ENCODE measurements at regions not wholly inside any gene's neighbourhood (a gene's known extent, or its start where the extent isn't known, plus 50 kb on each side); places are given as distances from the start of the nearest gene placed in this dataset.
"Not testable (repeated sequence)": the region's sequence is repeated elsewhere in the genome, so short reads cannot be mapped to it uniquely, and the experiment has no call there.

DNA sequence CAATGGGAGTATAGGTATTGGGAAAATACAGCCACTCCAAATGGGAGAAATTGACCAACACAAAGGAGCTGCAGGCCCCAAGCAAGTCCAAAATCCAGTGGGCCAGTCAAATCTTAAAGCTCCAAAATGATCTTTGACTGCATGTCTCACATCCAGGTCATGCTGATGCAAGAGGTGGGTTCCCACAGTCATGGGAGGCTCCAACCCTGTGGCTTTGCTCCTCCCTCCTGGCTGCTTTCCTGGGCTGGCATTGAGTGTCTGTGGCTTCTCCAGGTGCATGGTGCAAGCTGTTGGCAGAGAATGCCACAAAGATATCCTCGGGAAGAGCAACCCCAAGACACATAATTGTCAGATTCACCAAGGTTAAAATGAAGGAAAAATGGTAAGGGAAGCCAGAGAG is 80.8 kb downstream of the IGLL5 start:
- ATAC-seq (ENCODE audit: low FRiP score in 2 of 2) = no peak
- WGBS, 2 donors = 58 to 62% methylated on average over 1 of the region's 1 CpG
- no peaks in the 10 kb centered on the region for H3K36me3 ChIP-seq
- no peaks in the 10 kb centered on the region for H3K4me1 ChIP-seq
- no peak overlapping the region for H3K4me3 ChIP-seq
- H3K27me3 ChIP-seq = no peaks in the 10 kb centered on the region
- DNase-seq = no peak
- H3K27ac ChIP-seq = no peak overlapping the region
- H3K9me3 ChIP-seq = peaks cover 0 to 5% (median 3%) of the 10 kb centered on the region in 4 donors
- TF ChIP-seq EP300 (IDR thresholded peaks at IDR 0.05) (no peak), POLR2AphosphoS5 (IDR thresholded peaks at IDR 0.05) (no peak), POLR2A (IDR thresholded peaks at IDR 0.05) (no peak)
- TF ChIP-seq, protein P1, sequence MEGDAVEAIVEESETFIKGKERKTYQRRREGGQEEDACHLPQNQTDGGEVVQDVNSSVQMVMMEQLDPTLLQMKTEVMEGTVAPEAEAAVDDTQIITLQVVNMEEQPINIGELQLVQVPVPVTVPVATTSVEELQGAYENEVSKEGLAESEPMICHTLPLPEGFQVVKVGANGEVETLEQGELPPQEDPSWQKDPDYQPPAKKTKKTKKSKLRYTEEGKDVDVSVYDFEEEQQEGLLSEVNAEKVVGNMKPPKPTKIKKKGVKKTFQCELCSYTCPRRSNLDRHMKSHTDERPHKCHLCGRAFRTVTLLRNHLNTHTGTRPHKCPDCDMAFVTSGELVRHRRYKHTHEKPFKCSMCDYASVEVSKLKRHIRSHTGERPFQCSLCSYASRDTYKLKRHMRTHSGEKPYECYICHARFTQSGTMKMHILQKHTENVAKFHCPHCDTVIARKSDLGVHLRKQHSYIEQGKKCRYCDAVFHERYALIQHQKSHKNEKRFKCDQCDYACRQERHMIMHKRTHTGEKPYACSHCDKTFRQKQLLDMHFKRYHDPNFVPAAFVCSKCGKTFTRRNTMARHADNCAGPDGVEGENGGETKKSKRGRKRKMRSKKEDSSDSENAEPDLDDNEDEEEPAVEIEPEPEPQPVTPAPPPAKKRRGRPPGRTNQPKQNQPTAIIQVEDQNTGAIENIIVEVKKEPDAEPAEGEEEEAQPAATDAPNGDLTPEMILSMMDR (IDR thresholded peaks at IDR 0.05) = no peak

DNA sequence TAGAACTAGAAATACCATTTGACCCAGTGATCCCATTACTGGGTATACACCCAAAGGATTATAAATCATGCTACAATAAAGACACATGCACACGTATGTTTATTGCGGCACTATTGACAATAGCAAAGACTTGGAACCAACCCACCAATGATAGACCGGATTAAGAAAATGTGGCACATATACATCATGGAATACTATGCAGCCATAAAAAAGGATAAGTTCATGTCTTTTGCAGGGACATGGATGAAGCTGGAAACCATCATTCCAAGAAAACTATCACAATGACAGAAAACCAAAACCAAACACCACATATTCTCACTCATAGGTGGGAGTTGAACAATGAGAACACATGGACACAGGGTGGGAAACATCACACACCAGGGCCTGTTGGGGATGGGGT is 85.0 kb downstream of the IGLL5 start:
- WGBS, 2 donors = 93 to 97% methylated on average over 3 of the region's 3 CpGs

DNA sequence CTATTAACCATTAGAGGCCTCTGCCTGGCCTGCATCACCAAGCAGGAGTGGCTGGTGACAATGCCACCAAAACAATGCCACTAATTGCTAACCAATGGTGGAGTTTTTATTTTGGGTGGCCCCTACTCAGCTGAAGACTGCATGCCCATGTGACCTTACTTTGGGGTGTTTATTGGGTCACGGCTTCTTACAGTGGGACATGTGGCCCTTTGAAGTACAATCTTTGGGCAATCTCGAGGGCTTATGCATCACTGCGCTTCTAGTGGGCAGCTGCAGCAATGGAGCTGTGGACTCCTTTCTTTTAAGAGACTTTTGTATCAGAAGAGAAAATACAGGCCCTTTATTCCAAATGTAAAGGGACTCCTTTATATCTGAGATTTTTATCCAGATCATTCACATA is 85.7 kb downstream of the IGLL5 start:
- Histone ChIP-seq H3K27me3 (no peaks in the 10 kb centered on the region), H3K9me3 (no peaks in the 10 kb centered on the region), H3K36me3 (no peaks in the 10 kb centered on the region), H3K4me3 (no peak overlapping the region), H3K27ac (no peak overlapping the region), H3K4me1 (no peaks in the 10 kb centered on the region)
- 82 to 94% methylated on average over 3 of the region's 3 CpGs for WGBS, 2 donors
- ATAC-seq (ENCODE audit: low FRiP score in 2 of 2) (no peak), DNase-seq (no peak)
- TF ChIP-seq, protein P1 (IDR thresholded peaks at IDR 0.05) = no peak
- no peak for TF ChIP-seq POLR2AphosphoS5 (IDR thresholded peaks at IDR 0.05)
- no peak for TF ChIP-seq POLR2A (IDR thresholded peaks at IDR 0.05)
- TF ChIP-seq EP300 (IDR thresholded peaks at IDR 0.05) = no peak

More for the DNA sequence above, 85.0 kb downstream of the IGLL5 start:
- H3K9me3 ChIP-seq; ATAC-seq (ENCODE audit: low FRiP score in 2 of 2); DNase-seq; H3K27ac ChIP-seq; H3K27me3 ChIP-seq; H3K36me3 ChIP-seq; H3K4me1 ChIP-seq; H3K4me3 ChIP-seq: not testable (repeated sequence)

DNA sequence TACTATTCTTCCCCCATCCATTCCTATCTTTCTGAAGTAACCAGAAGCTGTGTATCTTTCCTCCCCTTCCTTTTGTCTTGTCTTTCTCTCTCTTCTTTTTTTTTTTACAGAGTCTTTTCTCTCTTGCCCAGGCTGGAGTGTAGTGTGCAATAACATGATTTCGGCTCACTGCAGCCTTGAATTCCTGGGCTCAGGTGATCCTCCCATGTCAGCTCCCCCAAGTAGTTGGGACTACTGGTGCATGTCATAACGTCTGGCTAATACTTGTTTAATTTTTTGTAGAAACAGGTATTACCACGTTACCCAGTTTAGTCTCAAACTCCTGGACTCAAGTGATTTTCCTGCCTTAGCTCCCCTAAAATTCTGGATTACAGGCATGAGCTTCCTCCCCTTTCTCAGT is 86.5 kb downstream of the IGLL5 start:
- 47 to 51% methylated on average over 3 of the region's 3 CpGs for WGBS, 2 donors
- Histone ChIP-seq H3K27ac (no peak overlapping the region), H3K4me1 (no peaks in the 10 kb centered on the region), H3K4me3 (no peak overlapping the region), H3K9me3 (no peaks in the 10 kb centered on the region), H3K27me3 (no peaks in the 10 kb centered on the region), H3K36me3 (no peaks in the 10 kb centered on the region)
- ATAC-seq (ENCODE audit: low FRiP score in 2 of 2) = no peak
- TF ChIP-seq EP300 (IDR thresholded peaks at IDR 0.05) (no peak), POLR2A (IDR thresholded peaks at IDR 0.05) (no peak), POLR2AphosphoS5 (IDR thresholded peaks at IDR 0.05) (no peak)
- TF ChIP-seq, protein P1 (IDR thresholded peaks at IDR 0.05) = no peak
- no peak for DNase-seq

DNA sequence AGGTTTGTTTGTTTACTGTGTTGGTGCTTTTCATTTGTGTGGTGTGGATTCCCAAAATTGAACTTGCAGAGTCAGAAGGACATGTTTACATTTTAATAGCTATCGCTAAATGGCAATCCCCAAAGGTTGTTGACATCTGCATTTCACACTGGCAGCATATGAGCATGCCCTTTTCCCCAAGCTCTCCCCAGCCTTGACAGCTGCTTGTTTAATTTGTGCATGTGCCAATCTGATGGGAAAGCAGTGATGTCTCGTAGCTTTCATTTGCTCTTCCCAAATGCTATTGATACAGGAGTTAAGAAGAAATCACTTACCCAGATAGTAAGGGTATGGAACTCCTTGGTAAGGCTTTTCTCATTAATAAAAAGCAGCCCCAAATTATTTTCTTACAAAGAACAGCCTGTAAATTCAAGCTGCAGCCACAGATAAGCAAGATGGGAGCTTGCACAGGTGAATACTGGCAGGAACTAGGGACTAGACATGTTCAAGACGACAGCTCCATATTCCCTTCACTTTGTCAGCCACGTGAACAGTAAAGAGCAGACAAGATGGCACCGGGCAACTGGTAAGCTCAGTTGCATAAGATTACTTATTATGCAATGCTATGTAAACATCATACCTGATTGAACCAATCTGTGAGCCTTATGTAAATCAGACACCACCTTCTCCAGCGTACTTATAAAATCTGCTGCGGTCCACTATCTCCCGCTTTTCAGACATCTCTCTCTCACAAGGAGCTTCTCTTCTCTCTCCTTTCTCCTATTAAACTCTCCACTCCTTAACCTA is 87.4 kb downstream of the IGLL5 start:
- TF ChIP-seq POLR2AphosphoS5 (IDR thresholded peaks at IDR 0.05) = no peak
- TF ChIP-seq EP300 (IDR thresholded peaks at IDR 0.05) = no peak
- no peak for TF ChIP-seq POLR2A (IDR thresholded peaks at IDR 0.05)
- TF ChIP-seq, protein P1 (IDR thresholded peaks at IDR 0.05) = no peak
- H3K9me3 ChIP-seq = peaks cover 0 to 6% (median 4%) of the 10 kb centered on the region in 4 donors
- H3K4me1 ChIP-seq = no peaks in the 10 kb centered on the region
- no peaks in the 10 kb centered on the region for H3K27me3 ChIP-seq
- H3K27ac ChIP-seq = no peak overlapping the region
- no peak for ATAC-seq (ENCODE audit: low FRiP score in 2 of 2)
- 73 to 77% methylated on average over 8 of the region's 8 CpGs for WGBS, 2 donors
- DNase-seq = no peak
- no peaks in the 10 kb centered on the region for H3K36me3 ChIP-seq
- H3K4me3 ChIP-seq = no peak overlapping the region

Measured in upper lobe of left lung (tissue), 6 donors.